Left hindlimb (tissue), 1 donor: ENCODE measurements at regions not wholly inside any gene's neighbourhood (a gene's known extent, or its start where the extent isn't known, plus 50 kb on each side); places are given as distances from the start of the nearest gene placed in this dataset.

Source experiments
- DNase-seq: peaks from one replicate; pipeline ENCODE4 v3.0.0-alpha.2; 2018

DNA sequence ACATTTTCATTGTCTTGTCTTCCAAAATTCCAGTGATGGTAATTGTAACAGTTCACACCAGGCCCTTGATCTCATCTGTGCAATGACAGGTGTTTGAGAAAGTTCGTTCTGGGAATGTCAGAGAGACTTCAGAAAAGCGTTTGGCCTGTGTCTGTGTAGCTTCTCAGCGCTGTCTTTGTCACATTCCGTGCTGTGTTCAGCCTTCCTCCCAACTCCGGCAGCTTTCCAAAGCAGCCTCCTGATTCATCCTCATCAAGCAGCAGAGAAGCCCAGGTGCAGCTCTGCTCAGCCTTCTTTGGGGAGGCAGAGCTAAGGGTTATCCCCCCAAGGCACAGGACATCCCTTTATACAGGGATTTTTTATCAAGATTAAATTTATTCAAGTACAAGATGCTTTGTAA lies 494.0 kb upstream of the SUCLG2 start:
- DNase-seq = no peak

DNA sequence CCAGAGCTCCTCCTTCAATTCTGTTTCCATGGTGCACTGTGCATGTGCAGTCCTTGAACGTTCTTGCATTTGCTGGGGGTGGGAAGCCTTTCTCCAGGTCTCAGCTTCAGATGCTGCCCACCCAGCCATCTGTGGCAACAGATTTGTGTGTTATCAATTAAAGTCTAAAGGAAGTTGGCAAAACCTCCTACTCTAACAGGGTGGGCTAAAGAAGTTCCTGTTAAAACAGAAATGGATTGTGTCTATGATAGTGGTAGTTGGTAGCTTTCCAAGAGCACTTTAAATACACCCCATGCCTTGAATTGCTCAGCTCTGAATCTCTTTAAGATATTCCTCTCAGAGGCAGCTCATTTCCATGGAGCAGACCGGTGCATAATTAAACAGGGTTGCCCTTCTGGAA lies 488.0 kb upstream of the SUCLG2 start:
- no peak for DNase-seq

DNA sequence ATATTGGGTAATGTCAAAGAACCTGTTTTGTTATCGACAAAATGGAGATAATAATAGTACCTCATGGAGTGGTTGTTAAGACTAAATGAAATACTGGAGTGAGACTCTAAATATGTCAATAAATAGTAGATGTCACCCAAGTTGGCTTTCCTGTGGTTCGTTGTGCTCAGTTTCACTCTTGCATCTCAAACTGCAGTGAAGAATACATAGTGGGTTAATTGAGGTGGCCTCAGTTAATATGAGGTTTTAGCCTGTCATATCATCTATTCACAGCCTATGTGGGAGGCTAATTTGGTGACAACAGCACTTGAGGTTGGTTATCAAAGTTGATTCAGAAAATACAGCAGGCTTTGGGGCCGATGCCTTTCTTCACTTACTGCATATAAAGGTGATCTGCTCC lies 485.5 kb upstream of the SUCLG2 start:
- DNase-seq = no peak

DNA sequence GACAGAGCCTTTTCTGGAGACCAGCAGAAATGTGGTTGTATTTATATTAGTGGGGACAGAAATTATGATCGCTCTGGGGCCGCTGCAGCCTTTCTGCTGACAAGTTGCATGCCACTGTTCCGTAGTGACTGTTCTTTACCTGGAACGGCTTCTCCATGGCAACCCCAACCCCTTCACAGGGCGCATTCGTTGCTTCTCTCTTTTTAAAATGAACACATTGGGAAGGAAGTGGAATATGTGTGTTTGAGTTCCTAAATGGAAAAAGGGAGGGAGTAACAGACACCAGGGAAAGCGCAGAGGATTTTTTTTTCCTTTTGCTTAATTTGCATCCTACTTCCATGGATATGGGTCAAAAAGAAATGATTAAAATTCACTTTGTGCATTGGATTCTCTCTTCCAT lies 482.0 kb upstream of the SUCLG2 start:
- no peak for DNase-seq

DNA sequence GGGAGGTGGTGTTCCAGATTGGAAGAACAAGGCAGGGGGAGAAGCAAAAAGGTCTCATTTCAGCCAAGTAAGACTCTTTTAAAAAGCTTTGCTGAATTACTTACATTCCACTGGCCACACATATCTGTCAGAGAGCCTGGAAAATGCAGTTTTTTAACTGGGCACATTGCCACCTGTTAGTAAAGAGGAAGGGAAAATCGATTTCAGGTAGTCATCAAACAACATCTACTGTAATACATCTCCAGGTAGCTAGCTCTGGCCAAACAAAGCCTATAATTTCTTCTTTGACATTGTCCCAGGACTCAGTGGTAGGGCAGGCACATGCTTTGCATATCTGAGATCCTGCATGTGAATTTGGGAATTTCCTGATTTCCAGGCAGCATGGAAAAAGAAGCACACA lies 480.7 kb upstream of the SUCLG2 start:
- peak; percentile 46 for DNase-seq

DNA sequence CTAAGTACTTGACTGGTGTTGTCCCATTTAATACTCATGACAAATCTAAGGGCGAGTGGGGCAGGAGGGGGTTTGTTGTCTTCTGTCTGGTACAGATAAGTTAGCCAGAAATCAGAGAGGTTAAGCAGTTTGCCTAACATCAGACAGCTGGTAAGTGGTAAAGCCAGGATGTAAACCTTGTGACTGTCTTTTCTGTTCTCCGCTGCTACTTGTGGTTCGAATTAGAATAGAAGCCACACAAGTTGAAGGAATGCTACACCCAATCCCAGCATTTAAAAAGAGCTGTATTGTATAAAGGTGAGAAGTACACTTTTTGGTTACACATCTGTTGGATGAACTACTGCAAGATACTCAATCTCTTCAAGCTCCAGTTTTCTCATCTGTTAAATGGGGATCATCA lies 474.7 kb upstream of the SUCLG2 start:
- DNase-seq = no peak

DNA sequence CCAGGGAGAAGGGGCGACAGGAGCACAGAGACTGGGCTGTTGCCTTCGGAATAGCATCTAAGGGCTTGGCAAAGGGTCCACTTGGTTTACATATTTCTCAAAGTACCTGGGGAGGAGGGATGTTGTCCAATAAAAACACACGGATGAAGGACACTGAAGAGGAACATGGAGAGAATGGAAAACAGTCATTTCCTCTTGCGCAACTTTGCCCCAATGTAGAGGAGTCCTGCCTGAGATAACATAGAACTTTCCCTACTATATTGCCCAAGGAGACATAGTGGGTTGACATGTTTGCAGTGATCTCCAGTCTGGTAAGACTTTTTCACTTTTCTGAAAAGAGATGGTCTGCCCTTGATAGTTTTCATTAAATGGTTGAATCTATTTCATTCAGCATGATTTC lies 468.8 kb upstream of the SUCLG2 start:
- DNase-seq = no peak

DNA sequence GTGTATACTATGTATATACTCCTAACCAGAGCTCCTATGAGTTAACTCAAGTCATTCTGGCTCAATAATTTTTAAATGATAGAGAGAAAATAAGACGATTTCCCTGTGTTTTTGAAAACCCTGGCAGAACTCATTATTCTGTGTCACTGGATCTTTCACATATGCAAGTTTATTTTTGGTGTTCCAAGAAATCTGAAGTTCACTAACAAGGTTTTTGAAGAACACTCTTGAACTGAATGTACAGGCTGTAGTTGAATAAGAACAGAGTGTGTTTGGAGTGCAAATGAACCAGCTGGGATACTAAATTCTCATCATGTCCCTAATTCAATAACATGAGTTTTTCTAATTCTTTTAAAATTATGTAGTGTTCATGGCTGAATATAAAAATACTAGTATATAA lies 466.9 kb upstream of the SUCLG2 start:
- DNase-seq = no peak

DNA sequence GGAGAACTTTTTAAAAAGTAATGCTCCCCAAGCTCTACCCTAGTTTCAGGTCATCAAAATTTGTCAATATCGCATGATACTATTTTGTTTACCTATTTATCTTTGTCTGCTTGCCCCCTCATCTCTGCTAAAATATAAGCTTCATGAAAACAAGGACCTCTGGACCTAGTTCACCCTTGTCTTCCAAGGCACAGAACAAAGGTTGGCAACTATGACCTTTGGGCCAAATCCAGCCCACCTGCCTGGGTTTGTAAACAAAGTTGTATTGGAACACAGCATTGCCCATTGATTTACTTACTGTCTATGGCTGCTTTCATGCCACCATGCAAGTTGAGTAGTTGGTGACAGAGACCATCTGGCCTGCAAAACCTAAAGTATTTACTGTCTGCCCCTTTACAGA lies 462.2 kb upstream of the SUCLG2 start:
- no peak for DNase-seq

DNA sequence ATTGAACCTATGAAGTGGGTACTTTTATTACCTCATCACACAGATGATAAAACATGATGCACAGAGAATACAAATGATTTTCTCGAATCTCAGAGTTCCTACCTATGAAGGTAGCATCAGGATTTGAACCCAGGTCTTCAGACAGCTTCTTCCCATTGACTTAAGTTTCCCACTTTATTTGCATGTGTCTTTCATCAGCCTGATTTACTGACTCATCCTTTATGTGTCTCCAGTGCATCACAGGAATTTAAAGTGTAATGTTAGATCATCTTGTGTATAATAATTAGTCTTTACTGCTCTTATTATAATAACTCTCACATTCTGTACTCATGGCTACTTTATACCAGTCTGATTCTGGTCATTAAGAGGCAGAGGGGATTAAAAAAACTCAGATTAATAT lies 449.4 kb upstream of the SUCLG2 start:
- DNase-seq = no peak

DNA sequence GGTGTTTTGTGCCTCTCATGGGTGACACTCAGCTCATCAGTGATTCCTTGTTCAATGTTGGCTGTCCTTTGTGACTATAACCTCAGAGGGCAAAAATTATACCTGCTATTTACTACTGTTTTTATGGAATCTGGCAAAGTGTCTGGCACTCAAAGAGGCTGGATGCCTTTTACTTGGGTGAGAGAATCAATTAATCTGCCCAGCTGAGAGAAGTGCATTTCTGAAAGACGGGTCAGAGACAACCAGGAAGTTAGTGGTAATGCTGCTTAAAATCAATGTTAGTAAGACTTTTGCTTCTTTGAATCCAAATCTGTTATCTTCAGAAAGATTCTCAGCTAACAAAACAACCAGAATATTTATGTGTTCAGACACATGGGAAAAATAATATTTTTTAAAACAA lies 436.2 kb upstream of the SUCLG2 start:
- no peak for DNase-seq

DNA sequence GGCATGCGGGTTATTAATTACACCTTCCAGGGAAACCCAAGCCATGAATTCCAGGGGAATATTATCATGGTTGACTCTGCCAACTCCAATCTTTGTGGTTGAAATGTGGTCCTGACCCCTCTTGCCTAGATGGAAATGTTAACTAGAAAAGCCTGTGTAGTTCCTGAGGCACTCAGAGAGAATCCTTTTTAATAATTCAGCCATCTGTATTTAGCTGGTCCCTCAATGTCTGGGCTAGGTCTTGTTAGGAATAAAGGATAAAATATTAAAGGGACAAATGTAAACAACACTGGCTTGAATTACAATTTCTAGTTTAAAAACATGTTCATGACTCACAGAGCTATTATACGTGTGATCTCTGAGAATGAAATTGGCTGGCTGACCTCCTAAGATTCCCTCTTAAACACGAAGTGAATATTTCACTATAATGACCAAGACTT lies 435.2 kb upstream of the SUCLG2 start:
- DNase-seq = no peak

DNA sequence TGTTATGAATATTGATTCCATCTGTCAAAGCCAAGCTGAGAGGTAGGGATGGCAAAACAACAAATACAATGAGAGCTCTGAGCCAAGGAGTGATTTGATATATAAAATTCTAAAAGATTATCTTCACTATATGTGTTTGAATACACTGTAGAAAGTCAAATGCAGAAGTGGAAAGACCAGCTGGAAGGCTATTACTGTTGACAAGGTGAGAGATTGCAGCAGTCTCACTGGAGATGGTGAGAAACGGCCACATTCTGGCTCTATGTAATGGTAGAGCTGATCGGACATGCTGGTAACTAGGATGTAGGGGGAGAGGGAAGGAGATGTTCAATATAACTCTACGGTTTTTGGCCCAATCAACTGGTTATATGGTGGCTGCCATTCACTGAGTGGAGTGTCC lies 434.2 kb upstream of the SUCLG2 start:
- no peak for DNase-seq

DNA sequence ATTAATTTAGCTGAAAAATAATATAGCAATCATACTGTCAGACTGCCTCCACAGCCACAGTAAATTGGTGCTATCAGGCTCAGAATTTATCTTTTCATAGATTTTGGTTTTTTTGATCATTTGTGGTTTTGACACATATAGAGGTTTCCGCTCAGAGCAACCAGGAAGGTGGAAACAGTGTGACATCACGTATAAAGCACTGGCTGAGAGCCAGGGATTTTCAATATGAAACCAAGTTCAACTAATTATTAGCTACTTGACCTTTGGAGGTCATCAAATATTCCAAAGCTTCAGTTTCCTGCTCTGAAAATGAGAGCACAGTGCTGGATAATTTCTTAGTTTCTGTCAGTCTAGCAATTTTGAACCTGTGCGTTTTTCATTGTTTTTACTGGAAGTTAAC lies 433.8 kb upstream of the SUCLG2 start:
- DNase-seq = no peak

DNA sequence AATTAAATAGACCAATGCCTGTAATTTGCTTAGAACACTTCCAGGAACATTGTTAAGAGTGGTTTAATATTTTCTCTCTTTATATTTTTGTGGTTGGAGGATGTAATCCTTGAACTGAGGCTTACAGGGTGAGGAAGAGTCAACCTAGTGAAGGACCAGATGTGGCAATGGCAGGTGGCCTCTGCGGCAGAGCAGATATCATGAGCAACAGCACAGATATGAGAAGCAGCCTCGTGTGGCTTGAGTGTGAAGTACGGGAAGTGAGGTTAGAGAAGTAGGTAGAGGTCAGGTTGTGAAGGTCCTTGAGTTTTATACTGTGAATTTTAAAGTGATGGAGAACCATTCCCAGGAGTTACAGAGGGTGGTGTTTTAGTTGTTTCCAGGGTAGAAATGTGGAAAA lies 417.6 kb upstream of the SUCLG2 start:
- no peak for DNase-seq

DNA sequence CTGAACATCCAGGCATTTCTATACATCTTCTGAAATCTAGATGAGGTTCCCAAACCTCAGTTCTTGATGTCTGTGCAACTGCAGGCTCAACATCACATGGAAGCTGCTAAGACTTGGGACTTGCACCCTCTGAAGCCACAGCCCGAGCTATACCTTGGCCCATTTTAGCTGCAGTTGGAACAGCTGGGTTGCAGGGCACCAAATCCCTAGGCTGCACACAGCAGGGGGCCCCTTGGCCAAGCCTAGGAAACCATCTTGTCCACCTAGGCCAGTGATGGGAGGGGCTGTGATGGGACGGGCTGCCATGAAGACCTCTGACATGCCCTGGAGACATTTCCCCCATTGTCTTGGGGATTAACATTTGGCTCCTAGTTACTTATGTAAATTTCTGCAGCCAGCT lies 415.8 kb upstream of the SUCLG2 start:
- no peak for DNase-seq

DNA sequence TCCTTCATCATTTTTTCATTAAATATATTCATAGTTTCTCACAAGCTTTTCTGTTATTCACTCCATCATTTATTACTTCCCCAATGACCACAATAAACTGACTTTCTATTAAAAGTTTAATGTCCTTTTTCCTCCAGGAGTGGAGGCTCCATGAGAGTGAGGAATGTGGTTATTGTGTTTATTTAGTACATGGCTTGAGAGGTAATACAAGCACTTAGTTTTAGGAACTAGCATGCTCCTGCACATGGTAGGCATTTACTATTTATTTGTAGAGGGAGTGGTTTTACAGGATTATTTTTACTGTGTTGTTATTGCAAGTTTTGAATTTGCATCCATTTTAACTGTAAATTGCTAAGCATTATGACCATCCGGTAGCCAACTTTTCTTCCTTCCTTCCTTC lies 412.9 kb upstream of the SUCLG2 start:
- no peak for DNase-seq

DNA sequence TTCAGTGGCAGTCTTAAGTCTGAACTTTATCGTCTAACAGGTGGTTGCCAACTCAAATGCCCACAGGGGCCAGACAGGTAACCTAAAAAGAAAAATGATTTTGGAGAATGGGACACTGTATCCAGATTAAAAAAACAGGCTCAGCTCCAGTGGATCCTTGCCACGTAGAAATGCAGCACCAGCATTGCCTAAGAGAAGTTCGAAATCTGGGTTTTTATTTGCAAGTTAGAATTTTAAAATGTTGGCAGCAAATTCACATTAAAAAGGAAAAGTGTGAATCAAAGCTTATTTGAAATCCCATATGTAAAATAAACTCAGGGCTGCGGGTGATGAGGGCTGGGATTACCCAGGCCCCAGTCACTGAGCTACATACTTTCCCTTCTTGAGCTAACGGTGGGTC lies 408.5 kb upstream of the SUCLG2 start:
- no peak for DNase-seq

DNA sequence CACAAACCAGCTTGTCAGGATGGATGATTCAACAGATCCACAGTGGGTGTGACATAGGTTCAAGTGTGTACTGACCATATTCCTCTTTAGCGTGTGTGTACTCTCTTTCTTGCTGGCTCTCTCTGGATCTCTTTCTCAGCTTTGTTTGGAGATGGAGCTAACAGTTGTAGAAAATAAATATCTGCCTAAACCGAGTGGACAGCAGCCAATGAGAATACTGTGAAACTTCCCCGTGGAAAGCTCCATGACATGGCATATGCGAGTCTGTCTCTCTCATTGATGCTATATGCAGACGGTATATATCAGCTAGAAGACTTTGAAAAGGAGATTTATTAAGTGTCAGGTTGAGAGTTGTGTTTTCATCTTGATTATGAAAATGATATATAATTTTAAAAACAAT lies 406.5 kb upstream of the SUCLG2 start:
- no peak for DNase-seq

DNA sequence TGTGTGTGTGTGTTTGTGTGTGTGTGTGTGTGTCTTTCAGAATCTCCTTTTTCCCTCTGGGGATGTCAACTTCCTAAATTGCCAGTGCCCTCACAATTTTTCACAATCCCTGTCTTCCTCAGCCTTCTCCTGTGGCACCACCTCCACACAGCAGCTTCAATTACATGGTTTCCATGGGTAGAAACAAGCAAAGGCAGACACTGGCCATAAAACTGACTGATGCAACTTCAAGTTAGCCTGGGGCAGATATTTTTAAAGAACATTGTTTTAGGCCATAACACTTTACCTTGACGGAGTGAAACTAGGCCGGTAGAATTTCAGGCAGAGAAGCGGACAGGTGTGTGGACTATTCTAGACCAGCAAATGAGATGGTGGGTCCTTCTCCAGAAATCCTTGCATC lies 405.8 kb upstream of the SUCLG2 start:
- DNase-seq = no peak

DNA sequence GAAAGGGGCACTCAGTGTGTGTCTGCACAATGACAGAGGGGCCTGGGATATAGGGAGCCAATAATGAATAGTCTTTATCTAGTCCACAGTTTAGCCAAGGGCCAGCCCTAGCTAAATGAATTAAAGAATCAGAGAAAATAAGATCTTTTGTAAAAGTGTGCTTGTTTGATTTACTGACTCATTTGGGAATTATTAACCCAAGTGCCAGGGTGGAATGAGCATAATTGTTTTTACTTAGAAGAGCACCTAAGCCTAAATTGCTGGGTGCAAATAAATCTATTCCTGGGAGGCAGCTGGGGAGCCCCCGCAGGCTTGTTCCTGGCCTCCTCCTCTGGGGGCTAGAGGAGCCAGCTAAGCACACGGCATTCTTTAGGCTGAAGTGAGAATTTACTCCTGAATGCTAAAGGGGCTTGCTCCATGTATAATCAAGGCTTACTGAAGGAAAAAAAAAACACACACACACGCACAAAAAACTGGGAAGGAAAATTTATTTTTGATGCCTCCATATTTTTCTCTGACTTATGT lies 405.3 kb upstream of the SUCLG2 start:
- no peak for DNase-seq

DNA sequence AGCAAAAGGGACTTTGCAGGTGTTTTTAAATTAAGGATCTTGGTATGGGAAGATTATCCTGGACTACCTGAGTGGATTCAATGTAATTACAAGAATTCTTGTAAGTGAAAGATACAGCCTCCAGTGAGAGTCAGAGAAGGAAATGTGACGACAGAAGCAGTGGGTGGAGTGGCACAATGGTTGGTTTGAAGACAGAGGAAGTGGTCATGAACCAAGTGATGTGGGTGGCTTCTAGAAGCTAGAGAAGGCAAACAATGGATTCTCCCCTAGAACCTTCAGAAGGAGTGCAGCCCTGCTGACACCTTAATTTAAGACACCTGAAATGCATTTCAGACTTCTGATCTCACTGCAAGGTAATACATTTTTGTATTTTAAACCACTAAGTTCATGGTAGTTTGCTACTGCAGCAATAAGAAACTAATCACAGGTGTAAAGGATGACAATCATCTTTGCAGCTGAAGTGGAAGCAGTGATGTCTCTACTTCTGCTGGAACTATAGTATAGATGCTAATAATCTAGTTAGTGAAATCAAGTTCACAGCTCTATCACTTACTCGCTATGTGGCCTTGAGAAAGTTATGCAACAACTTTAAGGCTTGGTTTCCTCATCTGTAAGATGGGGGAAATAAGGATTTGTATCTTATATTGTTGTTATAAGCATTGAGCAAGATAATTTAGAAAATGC lies 403.4 kb upstream of the SUCLG2 start:
- DNase-seq = no peak

DNA sequence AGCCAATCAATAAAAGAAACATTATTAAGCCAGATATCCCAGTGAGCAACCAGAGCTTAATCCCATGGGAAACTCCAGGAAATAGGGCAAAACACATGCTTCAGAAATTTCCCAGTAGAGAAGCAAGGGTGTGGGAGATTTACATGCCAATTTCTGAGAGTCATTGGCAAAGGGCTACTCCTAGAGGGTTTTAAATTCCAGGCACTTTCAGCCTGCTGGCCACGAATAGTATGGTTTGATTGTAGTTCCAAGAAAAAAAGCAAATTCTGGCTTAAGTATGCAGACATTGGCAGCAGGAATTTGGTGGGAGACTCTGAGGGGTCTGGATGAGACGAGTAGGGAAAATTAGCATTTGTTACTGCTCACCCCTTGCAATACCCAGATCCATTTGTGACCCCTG lies 402.1 kb upstream of the SUCLG2 start:
- no peak for DNase-seq

DNA sequence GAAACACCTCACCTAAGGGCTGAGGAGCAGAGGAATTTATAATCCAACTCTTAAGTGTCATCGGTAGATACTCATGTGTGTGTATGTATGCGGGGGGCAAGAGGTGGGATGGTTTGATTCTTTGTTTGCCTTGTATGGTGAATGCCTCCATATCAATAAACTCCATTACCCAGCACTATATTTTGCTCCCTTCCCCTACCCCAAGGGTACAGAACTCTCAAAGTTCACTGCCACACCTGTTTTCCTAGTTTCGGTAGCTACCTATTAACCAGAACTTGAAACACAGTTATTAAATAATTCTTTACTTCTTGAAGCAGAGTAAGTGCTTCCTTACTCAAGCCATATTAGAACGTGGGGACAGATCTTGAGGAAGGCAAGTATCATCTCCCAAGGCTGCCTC lies 400.8 kb upstream of the SUCLG2 start:
- no peak for DNase-seq

DNA sequence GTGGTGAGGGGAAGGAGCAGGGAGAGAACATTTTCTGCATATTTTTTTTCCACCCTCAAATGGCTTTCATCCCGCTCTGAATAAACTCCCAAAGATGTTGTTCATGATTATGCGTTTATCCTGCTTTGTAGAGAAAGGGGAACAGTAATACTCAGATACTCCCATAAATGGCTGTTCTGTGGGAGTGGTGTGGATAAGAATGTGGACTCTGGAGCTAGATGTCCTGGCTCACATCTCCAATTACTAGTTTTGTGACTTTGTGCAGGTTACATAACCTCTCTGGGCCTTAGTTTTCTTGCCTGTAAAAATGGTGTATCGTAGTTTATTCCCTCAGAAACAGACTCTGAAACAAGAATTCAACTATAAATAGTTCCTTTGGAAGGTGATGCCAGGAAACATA lies 395.4 kb upstream of the SUCLG2 start:
- DNase-seq = no peak

DNA sequence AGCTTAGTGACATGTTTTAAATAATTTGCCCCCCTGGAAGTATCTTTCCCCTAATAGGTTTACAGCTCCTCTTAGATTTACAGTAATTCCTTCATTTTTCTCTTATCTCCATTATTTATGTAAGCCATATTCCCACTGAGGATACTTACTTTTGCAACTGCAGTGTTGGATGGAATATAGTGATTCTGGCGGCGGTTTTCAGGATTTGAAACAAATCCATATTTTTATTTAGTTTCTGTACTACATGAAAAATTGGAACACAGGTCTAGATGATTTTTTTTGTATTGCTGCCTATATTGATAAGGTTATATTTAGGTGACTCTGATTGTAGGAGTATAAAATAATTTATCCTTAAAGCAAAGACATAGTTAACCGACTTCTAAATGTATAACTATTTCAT lies 391.6 kb upstream of the SUCLG2 start:
- no peak for DNase-seq
